T-helper 2 cell (primary cell): ENCODE measurements at regions not wholly inside any gene's neighbourhood (a gene's known extent, or its start where the extent isn't known, plus 50 kb on each side); places are given as distances from the start of the nearest gene placed in this dataset.
"Not testable (repeated sequence)": the region's sequence is repeated elsewhere in the genome, so short reads cannot be mapped to it uniquely, and the experiment has no call there.

Experiments used
- DNase-seq, 5 experiments: peaks; one replicate each; pipeline versions ENCODE4 v3.0.0 to v3.0.0-alpha.2; 2012 to 2022

- DNase-seq = no peak
These were observed 304.7 kb upstream of the TMEM132C start for GRCh38 chr12:127962303-127962702.

- no peak for DNase-seq
These were observed 303.0 kb upstream of the TMEM132C start for GRCh38 chr12:127963933-127964332.

GRCh38 chr12:127964717-127965116 is 302.3 kb upstream of the TMEM132C start:
- no peak for DNase-seq

- no peak for DNase-seq
These were observed 300.6 kb upstream of the TMEM132C start for GRCh38 chr12:127966331-127966730.

- no peak for DNase-seq
These were observed 296.5 kb upstream of the TMEM132C start for GRCh38 chr12:127970491-127970890.

GRCh38 chr12:127980585-127980984 is 286.4 kb upstream of the TMEM132C start:
- no peak for DNase-seq

- no peak for DNase-seq
These were observed 285.1 kb upstream of the TMEM132C start for GRCh38 chr12:127981875-127982274.

GRCh38 chr12:127983213-127983791 is 283.7 kb upstream of the TMEM132C start:
- DNase-seq = not testable (repeated sequence)

- no peak for DNase-seq
These were observed 282.4 kb upstream of the TMEM132C start for GRCh38 chr12:127984386-127985055.

GRCh38 chr12:127987199-127987901 is 279.6 kb upstream of the TMEM132C start:
- DNase-seq = no peak

- no peak for DNase-seq
These were observed 275.5 kb upstream of the TMEM132C start for GRCh38 chr12:127991485-127991884.

GRCh38 chr12:127998988-127999387 is 268.0 kb upstream of the TMEM132C start:
- DNase-seq = no peak

- DNase-seq = no peak
These were observed 262.5 kb upstream of the TMEM132C start for GRCh38 chr12:128004383-128004938.

GRCh38 chr12:128007250-128007649 is 259.7 kb upstream of the TMEM132C start:
- no peak for DNase-seq

GRCh38 chr12:128008341-128008740 is 258.6 kb upstream of the TMEM132C start:
- no peak for DNase-seq

GRCh38 chr12:128009108-128009507 is 257.9 kb upstream of the TMEM132C start:
- DNase-seq = no peak

GRCh38 chr12:128012110-128012509 is 254.9 kb upstream of the TMEM132C start:
- no peak for DNase-seq

- no peak for DNase-seq
These were observed 251.7 kb upstream of the TMEM132C start for GRCh38 chr12:128015276-128015675.

GRCh38 chr12:128018067-128018466 is 248.9 kb upstream of the TMEM132C start:
- DNase-seq = no peak

- DNase-seq = no peak
These were observed 246.9 kb upstream of the TMEM132C start for GRCh38 chr12:128019996-128020544.

GRCh38 chr12:128021561-128021960 is 245.4 kb upstream of the TMEM132C start:
- DNase-seq = no peak

- DNase-seq = no peak
These were observed 241.3 kb upstream of the TMEM132C start for GRCh38 chr12:128025589-128026245.
